Mesothelial cell of epicardium (in vitro differentiated cells): ENCODE measurements at regions not wholly inside any gene's neighbourhood (a gene's known extent, or its start where the extent isn't known, plus 50 kb on each side); places are given as distances from the start of the nearest gene placed in this dataset.

Experiments
- DNase-seq, 2 experiments: peaks; one replicate each; pipeline ENCODE4 v3.0.0; 2021; ENCODE audit warnings: low spot score in 2 of 2; ENCODE audit not compliant: unreplicated experiment in 2 of 2
- H3K27ac Mint-ChIP-seq: 2 replicates; pipeline ENCODE4 v1.8.0; 2021; ENCODE audit warnings: mixed read lengths
- H3K27me3 Mint-ChIP-seq: 2 replicates; pipeline ENCODE4 v1.8.0; 2021; ENCODE audit warnings: low read depth, mixed read lengths
- H3K36me3 Mint-ChIP-seq: 2 replicates; pipeline ENCODE4 v1.8.0; 2021; ENCODE audit warnings: mixed read lengths
- H3K4me1 Mint-ChIP-seq: 2 replicates; pipeline ENCODE4 v1.8.0; 2021; ENCODE audit warnings: mixed read lengths
- H3K4me3 Mint-ChIP-seq: 2 replicates; pipeline ENCODE4 v1.8.0; 2021; ENCODE audit warnings: mild to moderate bottlenecking, moderate library complexity, mixed read lengths
- H3K9me3 Mint-ChIP-seq: 2 replicates; pipeline ENCODE4 v1.8.0; 2021; ENCODE audit warnings: mixed read lengths
- CTCF ChIP-seq: fragments of 200-600 bp; sonication (generic); IDR thresholded peaks from one replicate; pipeline ENCODE4 v1.5.0; 2021; ENCODE audit warnings: antibody characterized with exemption; ENCODE audit not compliant: unreplicated experiment

- H3K27me3 Mint-ChIP-seq: peaks cover 17% of the 10 kb centered on the region
- no peaks in the 10 kb centered on the region for H3K36me3 Mint-ChIP-seq
- H3K4me1 Mint-ChIP-seq: no peaks in the 10 kb centered on the region
- TF ChIP-seq CTCF: no peak
- H3K9me3 Mint-ChIP-seq: peaks cover 11% of the 10 kb centered on the region
- no peak for DNase-seq
- no peak overlapping the region for H3K4me3 Mint-ChIP-seq
- H3K27ac Mint-ChIP-seq: no peak overlapping the region
These were observed 55.7 kb upstream of the WNT7A start for GRCh38 chr3:13935494-13936094.

GRCh38 chr3:13934813-13935212 is 54.9 kb upstream of the WNT7A start:
- Mint-ChIP-seq H3K27me3 (peaks cover 17% of the 10 kb centered on the region), H3K36me3 (no peaks in the 10 kb centered on the region), H3K9me3 (peaks cover 11% of the 10 kb centered on the region), H3K27ac (no peak overlapping the region), H3K4me1 (no peaks in the 10 kb centered on the region), H3K4me3 (no peak overlapping the region)
- DNase-seq: no peak
- TF ChIP-seq CTCF: no peak

- H3K27ac Mint-ChIP-seq: no peak overlapping the region
- H3K4me1 Mint-ChIP-seq: no peaks in the 10 kb centered on the region
- H3K4me3 Mint-ChIP-seq: no peak overlapping the region
- no peak for TF ChIP-seq CTCF
- H3K9me3 Mint-ChIP-seq: peaks cover 11% of the 10 kb centered on the region
- H3K27me3 Mint-ChIP-seq: peaks cover 17% of the 10 kb centered on the region
- H3K36me3 Mint-ChIP-seq: no peaks in the 10 kb centered on the region
- no peak for DNase-seq
These were observed 54.4 kb upstream of the WNT7A start for GRCh38 chr3:13934315-13934714.

GRCh38 chr3:13932578-13933295 is 52.9 kb upstream of the WNT7A start:
- Mint-ChIP-seq H3K27me3 (peaks cover 21% of the 10 kb centered on the region), H3K27ac (no peak overlapping the region), H3K4me1 (no peaks in the 10 kb centered on the region), H3K9me3 (peaks cover 19% of the 10 kb centered on the region), H3K36me3 (no peaks in the 10 kb centered on the region), H3K4me3 (no peak overlapping the region)
- DNase-seq: no peak
- TF ChIP-seq CTCF: no peak

GRCh38 chr3:13931172-13931571 is 51.3 kb upstream of the WNT7A start:
- Mint-ChIP-seq H3K27me3 (peaks cover 21% of the 10 kb centered on the region), H3K4me1 (no peaks in the 10 kb centered on the region), H3K9me3 (peaks cover 20% of the 10 kb centered on the region), H3K4me3 (no peak overlapping the region), H3K27ac (no peak overlapping the region), H3K36me3 (no peaks in the 10 kb centered on the region)
- TF ChIP-seq CTCF: no peak
- no peak for DNase-seq
